HCT116 (cell line): ENCODE measurements at regions not wholly inside any gene's neighbourhood (a gene's known extent, or its start where the extent isn't known, plus 50 kb on each side); places are given as distances from the start of the nearest gene placed in this dataset.

Experiments used
- ATAC-seq: fragments of 200-7000 bp; cut with Tn5 transposase; 2 replicates; pipeline ENCODE4 v1.9.1; 2020; ENCODE audit warnings: mild to moderate bottlenecking, moderate library complexity
- BruUV-seq: library from RNA; stranded (reverse); fragments of 400-500 nt; replicated peaks from 2 replicates; lab custom pipeline; 2021; lab: Mats Ljungman, UMichigan
- CTCF ChIA-PET: fragments of 300-600 bp; sonication (Branson Sonifier 250); formaldehyde crosslinking; loops from one replicate; lab custom pipeline; 2021; ENCODE audit warnings: antibody characterized with exemption; lab: Charles Lee
- POLR2A ChIA-PET: fragments of 300-600, 350-600 bp; sonication (Branson Sonifier 250); formaldehyde crosslinking; loops from one replicate; lab custom pipeline; 2021; ENCODE audit warnings: antibody characterized with exemption; lab: Charles Lee
- RAD21 ChIA-PET, 2 experiments: fragments of 300-600 bp; sonication (Branson Sonifier 250); formaldehyde crosslinking; loops; one replicate each; lab custom pipeline; 2023; ENCODE audit warnings: low total read pairs in 2 of 2; ENCODE audit not compliant: uncharacterized antibody in 2 of 2, unreplicated experiment in 2 of 2, low non-redundant PET in 1 of 2; lab: Charles Lee
- DNase-seq: peaks from one replicate; pipeline ENCODE4 v3.0.0-alpha.2; 2010; ENCODE audit warnings: low read depth, low spot score
- H2AFZ ChIP-seq: fragments of 200-600 bp; shearing (Covaris generic), sonication (generic); 2 replicates; pipeline ENCODE4 v1.6.1; 2017; ENCODE audit warnings: low read depth, mixed run types, mixed read lengths, antibody characterized with exemption, low read length; ENCODE audit not compliant: poor library complexity, severe bottlenecking
- H3K27ac ChIP-seq: 2 replicates; pipeline ENCODE4 v1.5.1; 2012; ENCODE audit warnings: low read depth, low read length
- H3K27me3 ChIP-seq: fragments of 200-600 bp; sonication (generic); 2 replicates; pipeline ENCODE4 v1.6.1; 2016; ENCODE audit warnings: mixed run types, low read length, mixed read lengths; ENCODE audit not compliant: insufficient read depth
- H3K36me3 ChIP-seq, 2 experiments: fragments of 200-500 bp in 1 of 2; fragments of 200-600 bp in 1 of 2; sonication (Bioruptor generic) in 1 of 2; sonication (generic) in 1 of 2; 2 replicates each; pipeline versions ENCODE4 v1.5.1 to v1.6.1; 2014 to 2016; ENCODE audit warnings: low read length in 2 of 2, inconsistent platforms in 1 of 2, mixed read lengths in 1 of 2, mixed run types in 1 of 2; ENCODE audit not compliant: insufficient read depth in 2 of 2, control insufficient read depth in 1 of 2
- H3K4me1 ChIP-seq, 2 experiments: fragments of 200-600 bp in 1 of 2; sonication (generic) in 1 of 2; 2 replicates each; pipeline versions ENCODE4 v1.5.1 to v1.6.1; 2012 to 2017; ENCODE audit warnings: low read length in 2 of 2, inconsistent platforms in 1 of 2, mild to moderate bottlenecking in 1 of 2, mixed read lengths in 1 of 2, mixed run types in 1 of 2, moderate library complexity in 1 of 2; ENCODE audit not compliant: insufficient read depth in 2 of 2, control insufficient read depth in 1 of 2
- H3K4me2 ChIP-seq: fragments of 200-600 bp; sonication (generic); 2 replicates; pipeline ENCODE4 v1.6.1; 2017; ENCODE audit warnings: mixed run types, low read length, mixed read lengths
- H3K4me3 ChIP-seq, 2 experiments: fragments of 200-600 bp in 1 of 2; sonication (generic) in 1 of 2; replicated peaks in 1 of 2; 2 replicates each; pipeline ENCODE4 v1.5.1; 2011 to 2016; ENCODE audit warnings: low read length in 2 of 2, control low read depth in 1 of 2, low read depth in 1 of 2, mild to moderate bottlenecking in 1 of 2, mixed read lengths in 1 of 2, mixed run types in 1 of 2
- H3K79me2 ChIP-seq: fragments of 200-600 bp; sonication (generic); 2 replicates; pipeline ENCODE4 v1.6.1; 2017; ENCODE audit warnings: mild to moderate bottlenecking, mixed run types, low read length, moderate library complexity, mixed read lengths; ENCODE audit not compliant: insufficient read depth
- H3K9ac ChIP-seq: fragments of 200-600 bp; sonication (generic); 2 replicates; pipeline ENCODE4 v1.6.1; 2016; ENCODE audit warnings: low read length, mixed read lengths
- H3K9me2 ChIP-seq: fragments of 200-600 bp; sonication (generic), shearing (Covaris generic); 2 replicates; pipeline ENCODE4 v1.6.1; 2017; ENCODE audit warnings: mixed run types, mild to moderate bottlenecking, moderate library complexity; ENCODE audit not compliant: insufficient read depth
- H3K9me3 ChIP-seq, 2 experiments: fragments of 200-500 bp in 1 of 2; fragments of 200-600 bp in 1 of 2; sonication (Bioruptor generic) in 1 of 2; sonication (generic) in 1 of 2; 2 replicates each; pipeline ENCODE4 v1.6.1; 2014 to 2017; ENCODE audit warnings: low read length in 2 of 2, mixed read lengths in 2 of 2, inconsistent platforms in 1 of 2, low read depth in 1 of 2, mild to moderate bottlenecking in 1 of 2, mixed run types in 1 of 2, moderate library complexity in 1 of 2; ENCODE audit not compliant: control insufficient read depth in 1 of 2, insufficient read depth in 1 of 2
- H4K20me1 ChIP-seq: fragments of 200-600 bp; sonication (generic), shearing (Covaris generic); 2 replicates; pipeline ENCODE4 v1.6.1; 2017; ENCODE audit warnings: mixed run types, mild to moderate bottlenecking, moderate library complexity; ENCODE audit not compliant: insufficient read depth
- ATF3 ChIP-seq: IDR thresholded peaks from 2 replicates; pipeline ENCODE4 v1.6.1; 2012
- CBX3 ChIP-seq: IDR thresholded peaks from 2 replicates; pipeline ENCODE4 v1.6.1; 2012; ENCODE audit warnings: low read depth
- CTCF ChIP-seq, 3 experiments: fragments of 200-600 bp in 1 of 3; sonication (generic) in 1 of 3; IDR thresholded peaks in 2 of 3; conservative IDR thresholded peaks in 1 of 3; 2 replicates each; pipeline ENCODE4 v1.5.1; 2012 to 2017; ENCODE audit warnings: low read depth in 2 of 3, low read length in 2 of 3, antibody characterized with exemption in 1 of 3, borderline replicate concordance in 1 of 3, control low read depth in 1 of 3, mild to moderate bottlenecking in 1 of 3, mixed read lengths in 1 of 3, mixed run types in 1 of 3, moderate library complexity in 1 of 3; ENCODE audit not compliant: insufficient read depth in 1 of 3
- EGR1 ChIP-seq: IDR thresholded peaks from 2 replicates; pipeline ENCODE4 v1.6.1; 2012; ENCODE audit warnings: low read depth
- ELF1 ChIP-seq: IDR thresholded peaks from 2 replicates; pipeline ENCODE4 v1.6.1; 2012; ENCODE audit warnings: low read depth, borderline replicate concordance
- EZH2 ChIP-seq: fragments of 200-600 bp; sonication (generic); IDR thresholded peaks from 2 replicates; pipeline ENCODE4 v1.6.1; 2017; ENCODE audit warnings: antibody characterized with exemption, mixed run types
- FOSL1 ChIP-seq: IDR thresholded peaks from 2 replicates; pipeline ENCODE4 v1.6.1; 2012; ENCODE audit warnings: low read depth
- JUND ChIP-seq: IDR thresholded peaks from 2 replicates; pipeline ENCODE4 v1.6.1; 2012
- MAX ChIP-seq: IDR thresholded peaks from 2 replicates; pipeline ENCODE4 v1.6.1; 2012
- POLR2A ChIP-seq: IDR thresholded peaks from 2 replicates; pipeline ENCODE4 v1.7.0; 2011; ENCODE audit warnings: borderline replicate concordance; ENCODE audit not compliant: insufficient read depth, insufficient read length; ENCODE audit errors: extremely low read depth
- RAD21 ChIP-seq: IDR thresholded peaks from 2 replicates; pipeline ENCODE4 v1.6.1; 2012; ENCODE audit warnings: low read depth, mild to moderate bottlenecking
- REST ChIP-seq: IDR thresholded peaks from 2 replicates; pipeline ENCODE4 v1.6.1; 2012; ENCODE audit warnings: low read depth
- SP1 ChIP-seq: IDR thresholded peaks from 2 replicates; pipeline ENCODE4 v1.6.1; 2012; ENCODE audit warnings: low read depth
- SRF ChIP-seq: IDR thresholded peaks from 2 replicates; pipeline ENCODE4 v1.6.1; 2012; ENCODE audit warnings: low read depth
- TCF7L2 ChIP-seq: IDR thresholded peaks from 2 replicates; pipeline ENCODE4 v1.7.0; 2011; ENCODE audit warnings: borderline replicate concordance, inconsistent platforms; ENCODE audit not compliant: insufficient read depth, insufficient read length; ENCODE audit errors: extremely low read depth
- YY1 ChIP-seq: IDR thresholded peaks from 2 replicates; pipeline ENCODE4 v1.6.1; 2011; ENCODE audit warnings: low read length, low read depth, moderate library complexity, mild to moderate bottlenecking; ENCODE audit not compliant: insufficient replicate concordance; ENCODE audit errors: extremely low read depth
- ZNF274 ChIP-seq: fragments of 200-500 bp; sonication (Bioruptor generic); IDR thresholded peaks from 2 replicates; pipeline ENCODE4 v1.6.1; 2014; ENCODE audit warnings: mild to moderate bottlenecking, low read depth, low read length, inconsistent platforms
- intact Hi-C: fragments of 100-400 bp; cut with micrococcal nuclease; formaldehyde crosslinking; loops from 2 replicates; pipeline ENCODE4 v1.10.0; 2022

- TF ChIP-seq RAD21 (no peak), YY1 (no peak), ELF1 (no peak), ATF3 (no peak), ZNF274 (no peak), REST (no peak), SRF (no peak), POLR2A (no peak), SP1 (no peak)
Observed at GRCh38 chr1:189941922-189942321, 535.7 kb downstream of the BRINP3 start (continued).

GRCh38 chr1:189958756-189959155 is 518.9 kb downstream of the BRINP3 start:
- H3K9me2 ChIP-seq: no peaks in the 10 kb centered on the region
- BruUV-seq: no TSS peak
- RAD21 ChIA-PET: no interaction called here
- no peak overlapping the region for H3K9ac ChIP-seq
- H4K20me1 ChIP-seq: no peaks in the 10 kb centered on the region
- CTCF ChIA-PET: no interaction called here
- no peak for ATAC-seq
- H3K4me3 ChIP-seq: no peak overlapping the region
- H3K9me3 ChIP-seq: no peaks in the 10 kb centered on the region
- intact Hi-C loops: no loop called here
- H2AFZ ChIP-seq: no peak overlapping the region
- H3K79me2 ChIP-seq: no peaks in the 10 kb centered on the region
- H3K27me3 ChIP-seq: no peaks in the 10 kb centered on the region
- no peak overlapping the region for H3K4me2 ChIP-seq
- no peak overlapping the region for H3K27ac ChIP-seq
- no peak for DNase-seq
- POLR2A ChIA-PET: no interaction called here
- H3K36me3 ChIP-seq: no peaks in the 10 kb centered on the region
- no peaks in the 10 kb centered on the region for H3K4me1 ChIP-seq
- TF ChIP-seq SP1: no peak
- TF ChIP-seq CTCF (IDR thresholded peaks at IDR 0.05 in 2 of 3, conservative IDR thresholded peaks at IDR 0.05 in 1 of 3; ENCODE audit: borderline replicate concordance in 1 of 3, insufficient read depth in 1 of 3, low read depth in 2 of 3, low read length in 2 of 3): no peak
- TF ChIP-seq EZH2: no peak
- TF ChIP-seq JUND: no peak
- TF ChIP-seq TCF7L2: no peak
- TF ChIP-seq FOSL1: no peak
- no peak for TF ChIP-seq EGR1
- TF ChIP-seq CBX3: no peak
- TF ChIP-seq REST: no peak
- TF ChIP-seq SRF: no peak
- TF ChIP-seq RAD21: no peak
- no peak for TF ChIP-seq MAX
- TF ChIP-seq ZNF274: no peak
